ENCODE measurements at regions not wholly inside any gene's neighbourhood (a gene's known extent, or its start where the extent isn't known, plus 50 kb on each side); places are given as distances from the start of the nearest gene placed in this dataset.

DNA sequence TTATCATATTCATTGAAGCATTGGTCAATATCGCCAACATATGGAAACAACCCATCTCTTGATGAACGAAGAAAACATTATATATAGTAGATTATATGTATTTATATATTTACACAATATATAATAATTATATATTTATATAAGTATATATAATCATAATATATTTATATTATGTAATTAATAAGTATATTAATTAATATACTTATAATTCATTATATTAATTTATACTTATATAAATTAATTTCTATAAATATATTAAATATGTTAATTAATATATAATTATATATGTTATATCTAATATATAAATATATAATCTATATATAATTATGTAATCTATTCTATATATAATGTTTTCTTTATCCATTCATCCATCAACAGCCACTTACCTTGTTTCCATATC, 69.0 kb upstream of the SRD5A3 start:
- TF ChIP-seq, protein P1, sequence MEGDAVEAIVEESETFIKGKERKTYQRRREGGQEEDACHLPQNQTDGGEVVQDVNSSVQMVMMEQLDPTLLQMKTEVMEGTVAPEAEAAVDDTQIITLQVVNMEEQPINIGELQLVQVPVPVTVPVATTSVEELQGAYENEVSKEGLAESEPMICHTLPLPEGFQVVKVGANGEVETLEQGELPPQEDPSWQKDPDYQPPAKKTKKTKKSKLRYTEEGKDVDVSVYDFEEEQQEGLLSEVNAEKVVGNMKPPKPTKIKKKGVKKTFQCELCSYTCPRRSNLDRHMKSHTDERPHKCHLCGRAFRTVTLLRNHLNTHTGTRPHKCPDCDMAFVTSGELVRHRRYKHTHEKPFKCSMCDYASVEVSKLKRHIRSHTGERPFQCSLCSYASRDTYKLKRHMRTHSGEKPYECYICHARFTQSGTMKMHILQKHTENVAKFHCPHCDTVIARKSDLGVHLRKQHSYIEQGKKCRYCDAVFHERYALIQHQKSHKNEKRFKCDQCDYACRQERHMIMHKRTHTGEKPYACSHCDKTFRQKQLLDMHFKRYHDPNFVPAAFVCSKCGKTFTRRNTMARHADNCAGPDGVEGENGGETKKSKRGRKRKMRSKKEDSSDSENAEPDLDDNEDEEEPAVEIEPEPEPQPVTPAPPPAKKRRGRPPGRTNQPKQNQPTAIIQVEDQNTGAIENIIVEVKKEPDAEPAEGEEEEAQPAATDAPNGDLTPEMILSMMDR (IDR thresholded peaks at IDR 0.05) = no peak
- TF ChIP-seq POLR2A (IDR thresholded peaks at IDR 0.05; ENCODE audit: low read depth) = no peak

Data from esophagus muscularis mucosa (tissue), 3 donors.